IMR-90 (cell line): ENCODE measurements at regions not wholly inside any gene's neighbourhood (a gene's known extent, or its start where the extent isn't known, plus 50 kb on each side); places are given as distances from the start of the nearest gene placed in this dataset.

Experiments
- ATAC-seq: fragments of 200-7000 bp; cut with Tn5 transposase; 2 replicates; pipeline ENCODE4 v1.9.1; 2020; ENCODE audit warnings: low read depth, mild to moderate bottlenecking, moderate library complexity
- BruUV-seq: library from RNA; stranded (reverse); fragments of 400-500 nt; replicated peaks from 2 replicates; lab custom pipeline; 2021; lab: Mats Ljungman, UMichigan
- CTCF ChIA-PET: fragments of 300-600 bp; formaldehyde crosslinking; extraction: SDS; loops from one replicate; lab custom pipeline; 2021; ENCODE audit warnings: antibody characterized with exemption; lab: Yijun Ruan, JAX
- POLR2A ChIA-PET: fragments of 300-600 bp; sonication (Branson Sonifier 250); formaldehyde crosslinking; loops from one replicate; lab custom pipeline; 2022; ENCODE audit warnings: antibody characterized with exemption; ENCODE audit not compliant: unreplicated experiment; lab: Charles Lee
- DNase-seq: peaks from one replicate; pipeline ENCODE4 v3.0.0; 2013
- H2AFZ ChIP-seq: replicated peaks from 2 replicates; pipeline ENCODE3; 2013; ENCODE audit warnings: low read length, mild to moderate bottlenecking; ENCODE audit not compliant: poor library complexity
- H2AK5ac ChIP-seq: 2 replicates; pipeline ENCODE4 v1.6.1; 2013; ENCODE audit warnings: low read depth, low read length, inconsistent platforms
- H2AK9ac ChIP-seq: replicated peaks from 2 replicates; pipeline ENCODE3; 2013; ENCODE audit warnings: mild to moderate bottlenecking, low read depth, low read length, moderate library complexity; ENCODE audit not compliant: poor library complexity
- H2BK120ac ChIP-seq: 2 replicates; pipeline ENCODE4 v1.6.1; 2013; ENCODE audit warnings: low read depth, low read length, inconsistent platforms
- H2BK15ac ChIP-seq: 3 replicates; pipeline ENCODE4 v1.6.1; 2013; ENCODE audit warnings: low read depth, low read length, inconsistent platforms
- H2BK20ac ChIP-seq: 2 replicates; pipeline ENCODE4 v1.6.1; 2013; ENCODE audit warnings: low read depth, mild to moderate bottlenecking, inconsistent platforms, low read length, moderate library complexity
- H2BK5ac ChIP-seq: 2 replicates; pipeline ENCODE4 v1.6.1; 2013; ENCODE audit warnings: mild to moderate bottlenecking, low read depth, low read length, inconsistent platforms; ENCODE audit not compliant: poor library complexity, severe bottlenecking
- H3K14ac ChIP-seq: replicated peaks from 2 replicates; pipeline ENCODE4 v1.6.1; 2013; ENCODE audit warnings: low read depth, low read length, inconsistent platforms
- H3K18ac ChIP-seq: 2 replicates; pipeline ENCODE4 v1.6.1; 2013; ENCODE audit warnings: low read depth, low read length, control low read depth
- H3K23ac ChIP-seq: 2 replicates; pipeline ENCODE4 v1.6.1; 2013; ENCODE audit warnings: low read depth, low read length, inconsistent platforms
- H3K27ac ChIP-seq: 2 replicates; pipeline ENCODE4 v1.5.1; 2013; ENCODE audit warnings: mild to moderate bottlenecking, control low read depth, low read length; ENCODE audit not compliant: insufficient read depth
- H3K27me3 ChIP-seq: 2 replicates; pipeline ENCODE4 v1.6.1; 2013; ENCODE audit warnings: low read length; ENCODE audit not compliant: control insufficient read depth, insufficient read depth
- H3K36me3 ChIP-seq: 2 replicates; pipeline ENCODE4 v1.6.1; 2013; ENCODE audit warnings: low read length, mixed read lengths; ENCODE audit not compliant: control insufficient read depth, insufficient read depth
- H3K4ac ChIP-seq: 2 replicates; pipeline ENCODE4 v1.6.1; 2013; ENCODE audit warnings: low read depth, low read length, inconsistent platforms
- H3K4me1 ChIP-seq: 2 replicates; pipeline ENCODE4 v1.6.1; 2013; ENCODE audit warnings: low read length, mixed read lengths; ENCODE audit not compliant: control insufficient read depth, insufficient read depth
- H3K4me2 ChIP-seq: 2 replicates; pipeline ENCODE4 v1.6.1; 2013; ENCODE audit warnings: low read depth, mild to moderate bottlenecking, control low read depth, low read length, moderate library complexity
- H3K4me3 ChIP-seq: 2 replicates; pipeline ENCODE4 v1.5.1; 2013; ENCODE audit warnings: low read depth, mild to moderate bottlenecking, control low read depth, low read length, moderate library complexity; ENCODE audit not compliant: insufficient read depth
- H3K56ac ChIP-seq: 2 replicates; pipeline ENCODE4 v1.6.1; 2013; ENCODE audit warnings: low read length, inconsistent platforms; ENCODE audit not compliant: insufficient read depth; ENCODE audit errors: extremely low read depth
- H3K79me1 ChIP-seq, 2 experiments: 2 replicates each; pipeline ENCODE4 v1.6.1; 2013; ENCODE audit warnings: low read length in 2 of 2, inconsistent platforms in 1 of 2, low read depth in 1 of 2
- H3K9ac ChIP-seq: 2 replicates; pipeline ENCODE4 v1.6.1; 2013; ENCODE audit warnings: low read depth, low read length, control low read depth
- H3K9me1 ChIP-seq: 2 replicates; pipeline ENCODE4 v1.6.1; 2013; ENCODE audit warnings: low read length, inconsistent platforms; ENCODE audit not compliant: insufficient read depth
- H3K9me3 ChIP-seq: 2 replicates; pipeline ENCODE4 v1.6.1; 2013; ENCODE audit warnings: low read length; ENCODE audit not compliant: control insufficient read depth, insufficient read depth
- H4K20me1 ChIP-seq: 2 replicates; pipeline ENCODE4 v1.6.1; 2013; ENCODE audit warnings: low read length, inconsistent platforms; ENCODE audit not compliant: insufficient read depth
- H4K5ac ChIP-seq: 2 replicates; pipeline ENCODE4 v1.6.1; 2013; ENCODE audit warnings: mild to moderate bottlenecking, low read depth, low read length, control low read depth
- H4K8ac ChIP-seq, 2 experiments: 2 replicates each; pipeline ENCODE4 v1.6.1; 2013; ENCODE audit warnings: low read depth in 2 of 2, low read length in 2 of 2, control low read depth in 1 of 2, inconsistent platforms in 1 of 2
- H4K91ac ChIP-seq: 2 replicates; pipeline ENCODE4 v1.6.1; 2013; ENCODE audit warnings: low read depth, low read length, inconsistent platforms; ENCODE audit not compliant: insufficient read depth
- BHLHE40 ChIP-seq: fragments of 150-350 bp; IDR thresholded peaks from 2 replicates; pipeline ENCODE4 v1.6.1; 2016; ENCODE audit warnings: mild to moderate bottlenecking, low read depth, low read length
- CEBPB ChIP-seq: IDR thresholded peaks from 2 replicates; pipeline ENCODE4 v1.6.1; 2012; ENCODE audit warnings: low read depth, low read length, improper control_type of control experiment
- CHD1 ChIP-seq: IDR thresholded peaks from 2 replicates; pipeline ENCODE4 v1.6.1; 2012; ENCODE audit warnings: low read depth, low read length, improper control_type of control experiment
- FOS ChIP-seq: fragments of 150-350 bp; IDR thresholded peaks from 2 replicates; pipeline ENCODE4 v1.6.1; 2016; ENCODE audit warnings: low read depth, low read length
- MAFK ChIP-seq: IDR thresholded peaks from 2 replicates; pipeline ENCODE4 v1.6.1; 2012; ENCODE audit warnings: low read depth, low read length, improper control_type of control experiment
- MAZ ChIP-seq: IDR thresholded peaks from 2 replicates; pipeline ENCODE4 v1.6.1; 2012; ENCODE audit warnings: low read depth, mild to moderate bottlenecking, low read length, improper control_type of control experiment, moderate library complexity, borderline replicate concordance
- MXI1 ChIP-seq: IDR thresholded peaks from 2 replicates; pipeline ENCODE4 v1.6.1; 2012; ENCODE audit warnings: low read depth, mild to moderate bottlenecking, low read length, moderate library complexity, borderline replicate concordance
- NFE2L2 ChIP-seq: fragments of 150-350 bp; IDR thresholded peaks from 2 replicates; pipeline ENCODE4 v1.6.1; 2016; ENCODE audit warnings: low read depth, mild to moderate bottlenecking, low read length
- POLR2A ChIP-seq: IDR thresholded peaks from 2 replicates; pipeline ENCODE4 v1.6.1; 2012; ENCODE audit warnings: mild to moderate bottlenecking, low read depth, low read length
- RAD21 ChIP-seq: IDR thresholded peaks from 2 replicates; pipeline ENCODE4 v1.6.1; 2012; ENCODE audit warnings: low read length, improper control_type of control experiment
- RCOR1 ChIP-seq: IDR thresholded peaks from 2 replicates; pipeline ENCODE4 v1.6.1; 2012; ENCODE audit warnings: mild to moderate bottlenecking, low read length, improper control_type of control experiment; ENCODE audit not compliant: insufficient replicate concordance
- RFX5 ChIP-seq: IDR thresholded peaks from 2 replicates; pipeline ENCODE4 v1.8.0; 2012; ENCODE audit warnings: low read depth, mild to moderate bottlenecking, low read length, moderate library complexity
- SMC3 ChIP-seq: fragments of 150-350 bp; IDR thresholded peaks from 2 replicates; pipeline ENCODE4 v1.6.1; 2016; ENCODE audit warnings: low read depth, mild to moderate bottlenecking, antibody characterized with exemption, low read length, moderate library complexity
- USF2 ChIP-seq: fragments of 150-350 bp; IDR thresholded peaks from 2 replicates; pipeline ENCODE4 v1.6.1; 2017; ENCODE audit warnings: mild to moderate bottlenecking, antibody characterized with exemption, low read length, low read depth
- WGBS, 2 experiments: methylation state at CpG; one replicate each; pipeline versions ENCODE4 v1.1.5 to v1.1.7; 2013; ENCODE audit warnings: missing lambda C conversion rate in 2 of 2; ENCODE audit not compliant: insufficient read length in 1 of 2; ENCODE audit errors: extremely low coverage in 2 of 2; 5-methylcytosine and 5-hydroxymethylcytosine counted together
- dilution Hi-C: fragments of 300-500 bp; cut with HindIII; formaldehyde crosslinking; loops from one replicate; pipeline ENCODE4 v1.14.3; 2018; ENCODE audit warnings: low sequenced_read_pairs; ENCODE audit not compliant: unreplicated experiment
- in situ Hi-C: fragments of 300-500 bp; cut with MboI; formaldehyde crosslinking; loops from 3 replicates; pipeline ENCODE4 v1.14.3; 2019; ENCODE audit warnings: low sequenced_read_pairs, inconsistent platforms, mixed read lengths
- intact Hi-C: fragments of 100-400 bp; cut with micrococcal nuclease; formaldehyde crosslinking; loops from 2 replicates; pipeline ENCODE4 v1.10.0; 2022
- TF ChIP-seq, protein P1 (sequence below): fragments of 150-350 bp; IDR thresholded peaks from 2 replicates; pipeline ENCODE4 v1.6.1; 2016; ENCODE audit warnings: low read depth, mild to moderate bottlenecking, low read length, moderate library complexity, borderline replicate concordance
- TF ChIP-seq, protein P2 (sequence below): conservative IDR thresholded peaks from 2 replicates; pipeline ENCODE4 v1.5.1; 2012; ENCODE audit warnings: mild to moderate bottlenecking, low read depth, low read length, improper control_type of control experiment

GRCh38 chr21:13827201-13827600 lies 217.6 kb downstream of the POTED start:
- DNase-seq (no peak), ATAC-seq (no peak)
- Histone ChIP-seq H2AK5ac (no peak overlapping the region), H2BK5ac (no peak overlapping the region), H2AFZ (no peak overlapping the region), H2AK9ac (no peak overlapping the region), H3K14ac (no peak overlapping the region), H3K4me1 (no peaks in the 10 kb centered on the region), H4K20me1 (no peaks in the 10 kb centered on the region), H2BK15ac (no peak overlapping the region), H3K9me1 (no peaks in the 10 kb centered on the region), H3K79me1 (no peaks in the 10 kb centered on the region), H3K56ac (no peak overlapping the region), H4K5ac (no peak overlapping the region), H3K23ac (no peak overlapping the region), H2BK120ac (no peak overlapping the region), H4K91ac (no peak overlapping the region), H3K27ac (no peak overlapping the region), H2BK20ac (no peak overlapping the region), H3K27me3 (no peaks in the 10 kb centered on the region), H3K36me3 (no peaks in the 10 kb centered on the region), H3K9ac (no peak overlapping the region), H3K18ac (no peak overlapping the region), H3K4me2 (no peak overlapping the region), H3K4me3 (no peak overlapping the region), H3K4ac (no peak overlapping the region), H3K9me3 (peaks cover 9% of the 10 kb centered on the region; the same call in 1 of the 2 replicates), H4K8ac (no peak overlapping the region)
- dilution Hi-C loops (no loop called here), in situ Hi-C loops (no loop called here), intact Hi-C loops (no loop called here)
- TF ChIP-seq RAD21 (no peak), RFX5 (no peak), CHD1 (no peak), SMC3 (no peak), POLR2A (no peak), RCOR1 (no peak), BHLHE40 (no peak), MAZ (no peak), NFE2L2 (no peak), USF2 (no peak), MAFK (no peak), FOS (no peak), CEBPB (no peak), MXI1 (no peak)
- TF ChIP-seq, protein P1, sequence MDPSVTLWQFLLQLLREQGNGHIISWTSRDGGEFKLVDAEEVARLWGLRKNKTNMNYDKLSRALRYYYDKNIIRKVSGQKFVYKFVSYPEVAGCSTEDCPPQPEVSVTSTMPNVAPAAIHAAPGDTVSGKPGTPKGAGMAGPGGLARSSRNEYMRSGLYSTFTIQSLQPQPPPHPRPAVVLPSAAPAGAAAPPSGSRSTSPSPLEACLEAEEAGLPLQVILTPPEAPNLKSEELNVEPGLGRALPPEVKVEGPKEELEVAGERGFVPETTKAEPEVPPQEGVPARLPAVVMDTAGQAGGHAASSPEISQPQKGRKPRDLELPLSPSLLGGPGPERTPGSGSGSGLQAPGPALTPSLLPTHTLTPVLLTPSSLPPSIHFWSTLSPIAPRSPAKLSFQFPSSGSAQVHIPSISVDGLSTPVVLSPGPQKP, result no peak
- TF ChIP-seq, protein P2, sequence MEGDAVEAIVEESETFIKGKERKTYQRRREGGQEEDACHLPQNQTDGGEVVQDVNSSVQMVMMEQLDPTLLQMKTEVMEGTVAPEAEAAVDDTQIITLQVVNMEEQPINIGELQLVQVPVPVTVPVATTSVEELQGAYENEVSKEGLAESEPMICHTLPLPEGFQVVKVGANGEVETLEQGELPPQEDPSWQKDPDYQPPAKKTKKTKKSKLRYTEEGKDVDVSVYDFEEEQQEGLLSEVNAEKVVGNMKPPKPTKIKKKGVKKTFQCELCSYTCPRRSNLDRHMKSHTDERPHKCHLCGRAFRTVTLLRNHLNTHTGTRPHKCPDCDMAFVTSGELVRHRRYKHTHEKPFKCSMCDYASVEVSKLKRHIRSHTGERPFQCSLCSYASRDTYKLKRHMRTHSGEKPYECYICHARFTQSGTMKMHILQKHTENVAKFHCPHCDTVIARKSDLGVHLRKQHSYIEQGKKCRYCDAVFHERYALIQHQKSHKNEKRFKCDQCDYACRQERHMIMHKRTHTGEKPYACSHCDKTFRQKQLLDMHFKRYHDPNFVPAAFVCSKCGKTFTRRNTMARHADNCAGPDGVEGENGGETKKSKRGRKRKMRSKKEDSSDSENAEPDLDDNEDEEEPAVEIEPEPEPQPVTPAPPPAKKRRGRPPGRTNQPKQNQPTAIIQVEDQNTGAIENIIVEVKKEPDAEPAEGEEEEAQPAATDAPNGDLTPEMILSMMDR, result no peak
- 78% methylated on average over 6 of the region's 18 CpGs; no CpG with 5 or more reads in 1 of the 2 experiments for WGBS, 2 experiments
- ChIA-PET POLR2A (no interaction called here), CTCF (no interaction called here)
- BruUV-seq, result no TSS peak
